IPS-NIHi7 (cell line): ENCODE measurements at regions not wholly inside any gene's neighbourhood (a gene's known extent, or its start where the extent isn't known, plus 50 kb on each side); places are given as distances from the start of the nearest gene placed in this dataset.

Source experiments
- DNase-seq: peaks from one replicate; pipeline ENCODE4 v3.0.0; 2012; ENCODE audit warnings: mixed read lengths; ENCODE audit errors: extremely low spot score

- DNase-seq = no peak
Observed at GRCh38 chr6:119543332-119543731, 193.8 kb upstream of the MAN1A1 start.

- no peak for DNase-seq
Observed at GRCh38 chr6:119542037-119542436, 192.5 kb upstream of the MAN1A1 start.

GRCh38 chr6:119541132-119541905 is 191.8 kb upstream of the MAN1A1 start:
- no peak for DNase-seq

GRCh38 chr6:119540417-119540816 is 190.9 kb upstream of the MAN1A1 start:
- DNase-seq = no peak

- no peak for DNase-seq
Observed at GRCh38 chr6:119539066-119539746, 189.6 kb upstream of the MAN1A1 start.

- no peak for DNase-seq
Observed at GRCh38 chr6:119536666-119537065, 187.1 kb upstream of the MAN1A1 start.

DNA sequence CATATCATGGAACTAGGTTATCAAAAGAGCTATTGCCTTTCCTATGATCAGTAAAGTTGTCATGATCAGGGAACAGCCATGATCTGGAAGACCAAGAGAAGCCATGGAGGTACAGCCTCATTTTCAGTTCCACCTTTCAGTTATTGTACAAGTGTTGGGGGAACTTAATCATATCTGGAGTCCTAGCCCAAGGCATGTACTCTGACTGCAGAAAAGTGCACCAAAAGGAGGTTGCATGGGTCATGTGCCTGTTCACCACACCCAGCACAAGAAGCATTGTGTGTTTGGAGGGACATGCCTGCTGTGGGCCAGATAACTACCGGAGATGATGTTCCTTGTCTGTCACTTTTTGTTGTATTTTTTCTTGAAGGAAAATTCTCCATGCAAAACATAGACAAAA is 185.8 kb upstream of the MAN1A1 start:
- no peak for DNase-seq

GRCh38 chr6:119533603-119534279 is 184.2 kb upstream of the MAN1A1 start:
- no peak for DNase-seq

DNA sequence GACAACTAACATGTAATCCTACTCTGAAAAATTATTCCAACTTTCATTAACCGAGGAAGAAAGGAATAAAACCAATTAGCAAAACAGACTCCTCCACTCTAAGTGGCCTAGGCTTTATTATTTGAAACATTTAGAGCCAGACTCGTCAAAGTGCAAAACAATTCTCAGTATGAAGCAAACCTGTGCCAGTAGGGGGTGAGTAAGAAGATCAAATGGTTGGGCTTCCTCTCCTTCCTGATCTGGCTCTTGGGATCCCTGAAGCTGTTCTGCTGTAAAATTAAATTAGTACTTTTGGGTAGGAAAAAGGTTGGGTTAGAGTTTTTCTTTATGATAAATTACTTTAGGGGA is 177.6 kb upstream of the MAN1A1 start:
- no peak for DNase-seq

GRCh38 chr6:119526561-119527230 is 177.1 kb upstream of the MAN1A1 start:
- no peak for DNase-seq

- no peak for DNase-seq
Observed at GRCh38 chr6:119524410-119524809, 174.8 kb upstream of the MAN1A1 start.

DNA sequence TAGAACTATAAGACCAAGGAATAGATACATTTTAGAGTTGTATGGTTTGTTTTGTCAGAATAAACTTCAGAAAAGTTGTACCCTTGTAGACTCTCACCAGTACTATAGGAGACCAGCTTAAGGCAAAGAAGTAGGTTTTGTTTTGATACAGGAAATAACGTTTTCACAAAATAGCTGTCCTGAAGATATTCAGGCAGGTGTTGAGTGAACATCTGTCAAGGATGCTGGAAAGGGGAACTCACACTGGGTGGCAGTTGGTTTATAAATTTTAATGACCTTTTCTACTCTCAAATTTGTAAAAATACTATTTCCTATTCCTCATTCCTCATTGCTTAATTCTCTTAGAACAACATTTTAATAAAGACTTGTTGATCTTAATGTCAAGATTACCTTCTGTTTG is 174.0 kb upstream of the MAN1A1 start:
- DNase-seq = no peak

GRCh38 chr6:119521251-119521650 is 171.7 kb upstream of the MAN1A1 start:
- no peak for DNase-seq

- no peak for DNase-seq
Observed at GRCh38 chr6:119517428-119517827, 167.9 kb upstream of the MAN1A1 start.

DNA sequence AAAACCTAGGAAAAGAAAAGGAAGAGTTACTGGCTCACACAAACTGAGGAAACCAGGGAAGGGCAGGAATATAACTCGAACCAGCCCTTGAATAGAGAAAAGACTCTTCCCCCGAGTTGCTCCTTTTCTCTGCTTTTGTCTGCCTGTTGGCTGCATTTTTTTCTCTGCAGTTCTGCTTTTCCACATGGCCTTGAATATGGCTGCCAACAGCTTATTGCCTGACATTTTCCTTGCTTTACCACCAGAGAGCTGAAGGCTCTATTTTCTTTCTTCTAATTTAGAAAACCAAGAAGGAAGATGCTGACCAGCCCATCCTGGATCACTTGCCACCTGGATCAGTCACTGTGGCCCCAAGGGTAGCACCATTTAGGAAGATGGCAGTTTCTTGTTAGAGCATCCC is 164.8 kb upstream of the MAN1A1 start:
- no peak for DNase-seq

- no peak for DNase-seq
Observed at GRCh38 chr6:119511024-119511423, 161.5 kb upstream of the MAN1A1 start.

DNA sequence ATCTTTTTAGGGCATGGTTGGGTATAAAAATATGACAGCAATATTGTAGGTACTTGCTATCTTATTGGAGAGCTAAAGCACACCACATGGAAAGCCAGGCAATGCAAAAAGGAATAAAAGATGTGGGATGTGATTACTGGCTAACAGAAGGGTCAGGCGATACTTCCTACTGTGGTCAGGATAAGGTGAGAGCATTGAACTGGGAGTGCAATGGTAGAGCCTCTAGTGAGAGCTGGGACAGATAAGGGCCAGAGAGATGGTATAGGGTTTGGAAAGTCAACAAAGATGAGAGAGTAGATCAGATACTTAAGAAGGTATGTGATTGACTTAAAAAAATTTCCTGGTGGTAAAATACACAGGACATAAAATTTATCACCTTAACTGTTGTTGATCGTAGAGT is 160.7 kb upstream of the MAN1A1 start:
- no peak for DNase-seq

DNA sequence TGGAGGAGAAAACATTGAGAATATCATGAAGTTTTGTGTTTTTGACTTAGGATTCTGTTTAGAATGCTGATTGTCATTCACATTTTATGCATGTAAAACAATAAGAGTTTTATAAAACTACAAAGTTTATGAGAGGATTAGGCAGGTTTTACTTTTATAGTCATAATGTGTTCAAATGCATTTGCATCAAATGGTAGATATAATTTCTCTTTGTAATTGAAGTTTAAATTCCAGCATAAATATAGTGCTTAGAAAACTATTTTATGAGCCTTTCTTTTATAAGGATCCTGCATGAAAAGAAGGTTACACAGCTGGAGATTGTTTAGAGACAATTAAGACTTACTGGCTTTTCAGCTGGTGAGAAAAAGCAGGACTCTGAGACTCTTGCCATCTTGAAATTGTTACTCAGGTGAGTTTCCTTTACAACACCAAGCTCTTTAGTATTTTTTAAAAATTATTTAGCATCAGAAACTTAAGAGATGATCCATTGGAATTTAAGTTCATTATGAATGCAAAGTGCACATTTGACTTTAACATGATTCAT is 157.1 kb upstream of the MAN1A1 start:
- DNase-seq = no peak

DNA sequence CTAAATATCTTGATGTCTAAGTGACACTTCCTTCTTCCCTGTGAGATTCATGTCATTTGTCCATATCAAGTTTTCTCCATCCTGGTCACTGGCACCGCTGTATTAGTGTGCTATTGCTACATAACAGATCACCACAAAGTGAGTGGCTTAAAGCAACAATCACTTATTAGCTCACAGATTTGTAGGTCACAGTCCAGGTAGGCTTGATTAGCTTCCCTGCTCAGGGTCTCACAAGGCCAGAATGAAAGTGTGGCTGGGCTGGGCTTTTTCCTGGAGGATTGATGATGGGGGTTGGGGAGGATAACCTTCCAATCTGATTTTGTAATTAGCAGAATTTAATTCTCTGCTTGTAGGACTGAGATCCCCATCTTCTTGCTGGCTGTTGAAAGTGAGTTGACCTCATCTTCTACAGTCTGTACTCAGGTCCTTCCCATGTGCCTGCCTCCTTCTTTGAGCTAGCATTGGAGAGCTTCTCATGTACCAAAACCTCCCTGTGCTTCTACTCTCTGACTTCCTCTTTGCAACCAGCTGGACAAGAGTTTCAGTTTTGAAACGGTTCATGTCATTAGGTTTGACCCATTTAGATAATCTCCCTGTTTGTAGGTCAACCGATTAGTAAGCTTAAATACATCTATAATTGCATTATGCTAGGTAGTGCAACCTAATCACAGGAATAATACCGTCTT is 152.4 kb upstream of the MAN1A1 start:
- no peak for DNase-seq

GRCh38 chr6:119499797-119500196 is 150.2 kb upstream of the MAN1A1 start:
- no peak for DNase-seq

DNA sequence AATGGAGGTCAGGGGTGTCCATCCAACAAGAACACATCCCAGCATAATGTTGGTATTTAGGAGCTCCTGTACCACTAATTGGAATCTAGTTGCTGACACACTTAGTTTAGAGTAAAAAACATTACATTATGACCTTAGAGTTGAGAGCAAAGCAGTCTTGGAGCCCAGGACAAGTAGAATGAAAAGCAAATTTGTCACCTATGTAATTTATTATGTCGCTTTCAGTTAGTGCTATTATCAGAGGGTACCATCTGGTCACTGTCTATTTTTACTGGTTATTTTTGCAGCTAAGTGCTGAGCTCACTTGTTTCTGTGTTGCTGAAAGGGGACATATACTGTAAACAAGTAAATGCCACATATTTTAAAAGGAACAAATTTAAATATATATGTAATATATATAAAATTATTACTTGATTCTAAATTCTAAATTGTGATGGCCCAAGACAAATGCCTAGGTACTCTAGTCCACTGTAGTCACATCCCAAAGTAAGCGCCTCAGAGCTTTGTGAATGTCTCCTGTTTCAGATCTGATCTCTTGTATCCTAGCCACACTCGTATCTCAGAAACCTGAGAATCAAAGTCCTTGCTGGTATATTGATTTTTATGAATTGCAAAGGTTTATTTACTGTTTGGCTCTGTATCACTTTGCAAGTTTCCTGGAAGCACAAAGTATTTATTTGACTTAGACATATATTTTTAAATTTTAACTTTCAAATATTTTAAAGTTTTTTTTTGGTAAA is 148.6 kb upstream of the MAN1A1 start:
- no peak for DNase-seq
